ENCODE measurements at regions not wholly inside any gene's neighbourhood (a gene's known extent, or its start where the extent isn't known, plus 50 kb on each side); places are given as distances from the start of the nearest gene placed in this dataset.
"Not testable (repeated sequence)": the region's sequence is repeated elsewhere in the genome, so short reads cannot be mapped to it uniquely, and the experiment has no call there.

DNA sequence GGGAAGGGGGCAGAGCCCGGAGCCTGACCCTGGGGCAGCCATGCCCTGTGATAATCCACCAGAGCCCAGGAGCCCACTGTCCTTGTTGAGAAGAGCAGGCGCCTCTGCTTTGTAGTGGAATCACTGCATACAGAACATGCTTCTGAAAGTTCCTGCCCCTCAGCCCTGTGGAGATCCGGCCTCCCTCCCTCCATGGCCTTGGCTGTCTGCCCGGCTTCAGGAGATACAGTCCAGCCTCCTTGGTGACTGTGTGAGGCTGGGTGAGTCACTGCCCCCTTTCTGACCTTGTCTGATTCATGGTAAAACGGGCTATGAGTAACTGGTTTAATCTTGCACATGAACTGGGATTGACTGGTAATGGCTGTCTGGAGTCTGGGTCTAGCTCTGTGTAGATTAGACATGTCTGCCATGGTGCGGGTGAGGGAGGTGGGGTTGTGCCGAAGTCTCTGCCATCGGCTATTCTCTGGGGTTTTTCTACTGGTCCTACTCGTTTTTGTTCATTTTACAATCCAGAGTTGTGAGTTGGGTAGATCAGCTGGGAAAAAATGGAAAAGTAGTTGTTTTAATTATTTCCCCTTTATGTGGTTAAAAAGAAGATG lies 141.2 kb downstream of the NPIPB11 start:
- TF ChIP-seq, protein P1, sequence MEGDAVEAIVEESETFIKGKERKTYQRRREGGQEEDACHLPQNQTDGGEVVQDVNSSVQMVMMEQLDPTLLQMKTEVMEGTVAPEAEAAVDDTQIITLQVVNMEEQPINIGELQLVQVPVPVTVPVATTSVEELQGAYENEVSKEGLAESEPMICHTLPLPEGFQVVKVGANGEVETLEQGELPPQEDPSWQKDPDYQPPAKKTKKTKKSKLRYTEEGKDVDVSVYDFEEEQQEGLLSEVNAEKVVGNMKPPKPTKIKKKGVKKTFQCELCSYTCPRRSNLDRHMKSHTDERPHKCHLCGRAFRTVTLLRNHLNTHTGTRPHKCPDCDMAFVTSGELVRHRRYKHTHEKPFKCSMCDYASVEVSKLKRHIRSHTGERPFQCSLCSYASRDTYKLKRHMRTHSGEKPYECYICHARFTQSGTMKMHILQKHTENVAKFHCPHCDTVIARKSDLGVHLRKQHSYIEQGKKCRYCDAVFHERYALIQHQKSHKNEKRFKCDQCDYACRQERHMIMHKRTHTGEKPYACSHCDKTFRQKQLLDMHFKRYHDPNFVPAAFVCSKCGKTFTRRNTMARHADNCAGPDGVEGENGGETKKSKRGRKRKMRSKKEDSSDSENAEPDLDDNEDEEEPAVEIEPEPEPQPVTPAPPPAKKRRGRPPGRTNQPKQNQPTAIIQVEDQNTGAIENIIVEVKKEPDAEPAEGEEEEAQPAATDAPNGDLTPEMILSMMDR (conservative IDR thresholded peaks at IDR 0.05; ENCODE audit: low read depth, low read length), result not testable (repeated sequence)
- TF ChIP-seq MXI1 (IDR thresholded peaks at IDR 0.05; ENCODE audit: borderline replicate concordance, low read depth, low read length); CEBPB (IDR thresholded peaks at IDR 0.05; ENCODE audit: low read depth, low read length); NFE2L2 (IDR thresholded peaks at IDR 0.05; ENCODE audit: low read depth, low read length); RFX5 (IDR thresholded peaks at IDR 0.05; ENCODE audit: low read depth, low read length); BHLHE40 (IDR thresholded peaks at IDR 0.05; ENCODE audit: low read depth, low read length); RCOR1 (IDR thresholded peaks at IDR 0.05; ENCODE audit: insufficient replicate concordance, low read length); CHD1 (IDR thresholded peaks at IDR 0.05; ENCODE audit: low read depth, low read length): not testable (repeated sequence)
- TF ChIP-seq POLR2A (IDR thresholded peaks at IDR 0.05; ENCODE audit: low read depth, low read length) (peak; percentile 54; the same call in 1 of the 2 replicates), RAD21 (IDR thresholded peaks at IDR 0.05; ENCODE audit: low read length) (0 out of 2 replicates have a peak, but pooled peaks have one; percentile 6), FOS (IDR thresholded peaks at IDR 0.05; ENCODE audit: low read depth, low read length) (peak; percentile 56), MAZ (IDR thresholded peaks at IDR 0.05; ENCODE audit: borderline replicate concordance, low read depth, low read length) (peak; percentile 81)
- TF ChIP-seq, protein P2, sequence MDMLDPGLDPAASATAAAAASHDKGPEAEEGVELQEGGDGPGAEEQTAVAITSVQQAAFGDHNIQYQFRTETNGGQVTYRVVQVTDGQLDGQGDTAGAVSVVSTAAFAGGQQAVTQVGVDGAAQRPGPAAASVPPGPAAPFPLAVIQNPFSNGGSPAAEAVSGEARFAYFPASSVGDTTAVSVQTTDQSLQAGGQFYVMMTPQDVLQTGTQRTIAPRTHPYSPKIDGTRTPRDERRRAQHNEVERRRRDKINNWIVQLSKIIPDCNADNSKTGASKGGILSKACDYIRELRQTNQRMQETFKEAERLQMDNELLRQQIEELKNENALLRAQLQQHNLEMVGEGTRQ (IDR thresholded peaks at IDR 0.05; ENCODE audit: low read depth, low read length), result not testable (repeated sequence)
- TF ChIP-seq, protein P3, sequence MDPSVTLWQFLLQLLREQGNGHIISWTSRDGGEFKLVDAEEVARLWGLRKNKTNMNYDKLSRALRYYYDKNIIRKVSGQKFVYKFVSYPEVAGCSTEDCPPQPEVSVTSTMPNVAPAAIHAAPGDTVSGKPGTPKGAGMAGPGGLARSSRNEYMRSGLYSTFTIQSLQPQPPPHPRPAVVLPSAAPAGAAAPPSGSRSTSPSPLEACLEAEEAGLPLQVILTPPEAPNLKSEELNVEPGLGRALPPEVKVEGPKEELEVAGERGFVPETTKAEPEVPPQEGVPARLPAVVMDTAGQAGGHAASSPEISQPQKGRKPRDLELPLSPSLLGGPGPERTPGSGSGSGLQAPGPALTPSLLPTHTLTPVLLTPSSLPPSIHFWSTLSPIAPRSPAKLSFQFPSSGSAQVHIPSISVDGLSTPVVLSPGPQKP (IDR thresholded peaks at IDR 0.05; ENCODE audit: borderline replicate concordance, low read depth, low read length), result not testable (repeated sequence)

Measured in IMR-90 (cell line).